WTC11 (cell line): ENCODE measurements at regions not wholly inside any gene's neighbourhood (a gene's known extent, or its start where the extent isn't known, plus 50 kb on each side); places are given as distances from the start of the nearest gene placed in this dataset.

Experiments
- ATAC-seq: fragments of 200-7000 bp; cut with Tn5 transposase; 2 replicates; pipeline ENCODE4 v1.10.0; 2021; ENCODE audit warnings: mild to moderate bottlenecking, moderate library complexity
- CTCF ChIA-PET: fragments of 300-600 bp; sonication (Branson Sonifier 250); formaldehyde crosslinking; loops from one replicate; lab custom pipeline; 2021; ENCODE audit warnings: antibody characterized with exemption; lab: Charles Lee
- POLR2A ChIA-PET: fragments of 350-600 bp; sonication (Branson Sonifier 250); formaldehyde crosslinking; loops from one replicate; lab custom pipeline; 2021; ENCODE audit warnings: antibody characterized with exemption; lab: Charles Lee
- DNase-seq: peaks from one replicate; pipeline ENCODE4 v3.0.0; 2021; ENCODE audit warnings: low spot score
- H3K27ac Mint-ChIP-seq: 2 replicates; pipeline ENCODE4 v1.8.0; 2021; ENCODE audit warnings: mixed read lengths
- H3K27me3 Mint-ChIP-seq: 2 replicates; pipeline ENCODE4 v1.8.0; 2021; ENCODE audit warnings: low read depth, mild to moderate bottlenecking, moderate library complexity, mixed read lengths
- H3K36me3 Mint-ChIP-seq: 2 replicates; pipeline ENCODE4 v1.8.0; 2021; ENCODE audit warnings: mixed read lengths
- H3K4me1 Mint-ChIP-seq: 2 replicates; pipeline ENCODE4 v1.8.0; 2022; ENCODE audit warnings: mixed read lengths
- H3K4me3 Mint-ChIP-seq: 2 replicates; pipeline ENCODE4 v1.8.0; 2021; ENCODE audit warnings: mild to moderate bottlenecking, moderate library complexity, mixed read lengths
- H3K9me3 Mint-ChIP-seq: 2 replicates; pipeline ENCODE4 v1.8.0; 2021; ENCODE audit warnings: mixed read lengths
- AR ChIP-seq: fragments of 250-450 bp; sonication (Bioruptor Pico); IDR thresholded peaks from 2 replicates; pipeline ENCODE4 v1.9.0; 2021; ENCODE audit warnings: mild to moderate bottlenecking
- ATF1 ChIP-seq: sonication (generic); formaldehyde crosslinking; IDR thresholded peaks from 2 replicates; pipeline ENCODE4 v1.8.1; 2023; ENCODE audit warnings: mild to moderate bottlenecking, moderate library complexity, missing genetic modification reagents
- E2F4 ChIP-seq: sonication (generic); formaldehyde crosslinking; IDR thresholded peaks from 2 replicates; pipeline ENCODE4 v1.8.1; 2022; ENCODE audit warnings: low read depth, mild to moderate bottlenecking, moderate library complexity, missing genetic modification reagents, borderline replicate concordance
- EMX1 ChIP-seq: fragments of 250-450 bp; sonication (Bioruptor Pico); IDR thresholded peaks from 2 replicates; pipeline ENCODE4 v1.8.0; 2021; ENCODE audit warnings: mild to moderate bottlenecking
- ERG ChIP-seq: fragments of 250-450 bp; sonication (Bioruptor Pico); IDR thresholded peaks from 2 replicates; pipeline ENCODE4 v1.8.0; 2021; ENCODE audit warnings: mild to moderate bottlenecking
- FOXP4 ChIP-seq: sonication (generic); formaldehyde crosslinking; IDR thresholded peaks from 2 replicates; pipeline ENCODE4 v1.8.0; 2022; ENCODE audit warnings: mild to moderate bottlenecking, missing genetic modification reagents
- NFATC4 ChIP-seq: fragments of 250-450 bp; sonication (Bioruptor Pico); IDR thresholded peaks from 2 replicates; pipeline ENCODE4 v1.9.0; 2021; ENCODE audit warnings: mild to moderate bottlenecking
- NFYB ChIP-seq: sonication (generic); formaldehyde crosslinking; conservative IDR thresholded peaks from 2 replicates; pipeline ENCODE4 v1.8.0; 2022; ENCODE audit warnings: low read depth, missing genetic modification reagents
- NR2C2 ChIP-seq: sonication (generic); formaldehyde crosslinking; IDR thresholded peaks from 2 replicates; pipeline ENCODE4 v1.8.0; 2022; ENCODE audit warnings: mild to moderate bottlenecking, missing genetic modification reagents
- PRDM15 ChIP-seq: sonication (generic); formaldehyde crosslinking; IDR thresholded peaks from 2 replicates; pipeline ENCODE4 v1.8.0; 2022; ENCODE audit warnings: missing genetic modification reagents
- RELA ChIP-seq: sonication (generic); formaldehyde crosslinking; IDR thresholded peaks from 2 replicates; pipeline ENCODE4 v1.8.1; 2022; ENCODE audit warnings: missing genetic modification reagents, mild to moderate bottlenecking, borderline replicate concordance
- SOX15 ChIP-seq: fragments of 250-450 bp; sonication (Bioruptor Pico); IDR thresholded peaks from 2 replicates; pipeline ENCODE4 v1.9.0; 2021; ENCODE audit warnings: mild to moderate bottlenecking
- SP1 ChIP-seq: sonication (generic); formaldehyde crosslinking; conservative IDR thresholded peaks from 2 replicates; pipeline ENCODE4 v1.8.1; 2022; ENCODE audit warnings: missing genetic modification reagents
- STAT6 ChIP-seq: sonication (generic); formaldehyde crosslinking; conservative IDR thresholded peaks from 2 replicates; pipeline ENCODE4 v1.8.1; 2023; ENCODE audit warnings: mild to moderate bottlenecking, low read depth, missing genetic modification reagents, moderate library complexity
- TEAD1 ChIP-seq: sonication (generic); formaldehyde crosslinking; IDR thresholded peaks from 2 replicates; pipeline ENCODE4 v1.8.0; 2022; ENCODE audit warnings: mild to moderate bottlenecking, missing genetic modification reagents
- USF2 ChIP-seq: sonication (generic); formaldehyde crosslinking; IDR thresholded peaks from 2 replicates; pipeline ENCODE4 v1.8.1; 2023; ENCODE audit warnings: mild to moderate bottlenecking, missing genetic modification reagents, moderate library complexity
- ZMAT4 ChIP-seq: fragments of 250-450 bp; sonication (Bioruptor Pico); IDR thresholded peaks from 2 replicates; pipeline ENCODE4 v1.9.0; 2021; ENCODE audit warnings: mild to moderate bottlenecking
- ZNF232 ChIP-seq: sonication (generic); formaldehyde crosslinking; IDR thresholded peaks from 2 replicates; pipeline ENCODE4 v1.8.0; 2022; ENCODE audit warnings: mild to moderate bottlenecking, missing genetic modification reagents
- ZNF263 ChIP-seq: sonication (generic); formaldehyde crosslinking; IDR thresholded peaks from 2 replicates; pipeline ENCODE4 v1.8.1; 2022; ENCODE audit warnings: low read depth, mild to moderate bottlenecking, moderate library complexity, missing genetic modification reagents
- ZNF423 ChIP-seq: fragments of 250-450 bp; sonication (Bioruptor Pico); IDR thresholded peaks from 2 replicates; pipeline ENCODE4 v2.1.2; 2022; ENCODE audit warnings: mild to moderate bottlenecking, moderate library complexity
- ZNF512 ChIP-seq: sonication (generic); formaldehyde crosslinking; IDR thresholded peaks from 2 replicates; pipeline ENCODE4 v1.8.1; 2022; ENCODE audit warnings: missing genetic modification reagents, borderline replicate concordance

GRCh38 chr12:58148405-58148804 lies 207.0 kb downstream of the ATP23 start (continued):
- TF ChIP-seq ERG (CRISPR knock-in tag) = no peak
- TF ChIP-seq ZNF263 (CRISPR knock-in tag) = no peak
- no peak for TF ChIP-seq USF2 (CRISPR knock-in tag)
- TF ChIP-seq EMX1 (CRISPR knock-in tag) = no peak
- no peak for TF ChIP-seq SOX15
- TF ChIP-seq ATF1 (CRISPR knock-in tag) = no peak
- no peak for TF ChIP-seq NFYB
- TF ChIP-seq ZNF512 (CRISPR knock-in tag) = no peak
- no peak for TF ChIP-seq SP1 (CRISPR knock-in tag)
- TF ChIP-seq E2F4 (CRISPR knock-in tag) = no peak
- TF ChIP-seq ZNF232 = no peak
- TF ChIP-seq FOXP4 = no peak
- no peak for TF ChIP-seq PRDM15 (CRISPR knock-in tag)
- no peak for TF ChIP-seq ZMAT4 (CRISPR knock-in tag)

GRCh38 chr12:58148976-58149375 lies 207.6 kb downstream of the ATP23 start:
- ChIA-PET CTCF (no interaction called here), POLR2A (no interaction called here)
- H3K9me3 Mint-ChIP-seq = peaks cover 19% of the 10 kb centered on the region
- ATAC-seq = no peak
- H3K27me3 Mint-ChIP-seq = no peaks in the 10 kb centered on the region
- DNase-seq = no peak
- H3K36me3 Mint-ChIP-seq = peaks cover 9% of the 10 kb centered on the region
- H3K27ac Mint-ChIP-seq = no peak overlapping the region
- no peak overlapping the region for H3K4me3 Mint-ChIP-seq
- no peaks in the 10 kb centered on the region for H3K4me1 Mint-ChIP-seq
- TF ChIP-seq TEAD1 = no peak
- TF ChIP-seq RELA (CRISPR knock-in tag) = no peak
- TF ChIP-seq AR (CRISPR knock-in tag) = no peak
- TF ChIP-seq STAT6 (CRISPR knock-in tag) = no peak
- no peak for TF ChIP-seq NFATC4 (CRISPR knock-in tag)
- no peak for TF ChIP-seq NR2C2 (CRISPR knock-in tag)
- TF ChIP-seq ZNF423 (CRISPR knock-in tag) = no peak
